ENCODE measurements at regions not wholly inside any gene's neighbourhood (a gene's known extent, or its start where the extent isn't known, plus 50 kb on each side); places are given as distances from the start of the nearest gene placed in this dataset.

GRCh38 chr7:156082048-156083040 lies 270.1 kb upstream of the SHH start:
- DNase-seq (ENCODE audit: low read depth, low spot score) = no peak
- in situ Hi-C loops (cut with HindIII; ENCODE audit: low pct_unique_long_range_greater_than_20kb, low sequenced_read_pairs) = no loop called here

GRCh38 chr7:156080596-156080995 lies 268.3 kb upstream of the SHH start:
- in situ Hi-C loops (cut with HindIII; ENCODE audit: low pct_unique_long_range_greater_than_20kb, low sequenced_read_pairs) = no loop called here
- no peak for DNase-seq (ENCODE audit: low read depth, low spot score)

GRCh38 chr7:156080046-156080445 lies 267.8 kb upstream of the SHH start:
- in situ Hi-C loops (cut with HindIII; ENCODE audit: low pct_unique_long_range_greater_than_20kb, low sequenced_read_pairs) = no loop called here
- DNase-seq (ENCODE audit: low read depth, low spot score) = no peak

GRCh38 chr7:156079156-156079555 lies 266.9 kb upstream of the SHH start:
- no peak for DNase-seq (ENCODE audit: low read depth, low spot score)
- in situ Hi-C loops (cut with HindIII; ENCODE audit: low pct_unique_long_range_greater_than_20kb, low sequenced_read_pairs) = no loop called here

GRCh38 chr7:156074982-156075615 lies 262.8 kb upstream of the SHH start:
- peak; percentile 17 for DNase-seq (ENCODE audit: low read depth, low spot score)
- in situ Hi-C loops (cut with HindIII; ENCODE audit: low pct_unique_long_range_greater_than_20kb, low sequenced_read_pairs) = no loop called here

GRCh38 chr7:156074084-156074483 lies 261.8 kb upstream of the SHH start:
- DNase-seq (ENCODE audit: low read depth, low spot score) = no peak
- in situ Hi-C loops (cut with HindIII; ENCODE audit: low pct_unique_long_range_greater_than_20kb, low sequenced_read_pairs) = no loop called here

GRCh38 chr7:156073366-156074052 lies 261.2 kb upstream of the SHH start:
- no peak for DNase-seq (ENCODE audit: low read depth, low spot score)
- in situ Hi-C loops (cut with HindIII; ENCODE audit: low pct_unique_long_range_greater_than_20kb, low sequenced_read_pairs) = no loop called here

GRCh38 chr7:156071612-156072011 lies 259.3 kb upstream of the SHH start:
- DNase-seq (ENCODE audit: low read depth, low spot score) = no peak
- in situ Hi-C loops (cut with HindIII; ENCODE audit: low pct_unique_long_range_greater_than_20kb, low sequenced_read_pairs) = no loop called here

- in situ Hi-C loops (cut with HindIII; ENCODE audit: low pct_unique_long_range_greater_than_20kb, low sequenced_read_pairs) = no loop called here
- DNase-seq (ENCODE audit: low read depth, low spot score) = no peak
Observed at GRCh38 chr7:156069891-156070290, 257.6 kb upstream of the SHH start.

GRCh38 chr7:156067156-156067555 lies 254.9 kb upstream of the SHH start:
- in situ Hi-C loops (cut with HindIII; ENCODE audit: low pct_unique_long_range_greater_than_20kb, low sequenced_read_pairs) = no loop called here
- no peak for DNase-seq (ENCODE audit: low read depth, low spot score)

- no peak for DNase-seq (ENCODE audit: low read depth, low spot score)
Observed at GRCh38 chr7:156065400-156065799, 253.1 kb upstream of the SHH start.

GRCh38 chr7:156064971-156065386 lies 252.7 kb upstream of the SHH start:
- in situ Hi-C loops (cut with HindIII; ENCODE audit: low pct_unique_long_range_greater_than_20kb, low sequenced_read_pairs) = no loop called here
- DNase-seq (ENCODE audit: low read depth, low spot score) = no peak

More at GRCh38 chr7:156065400-156065799, 253.1 kb upstream of the SHH start:
- in situ Hi-C loops (cut with HindIII; ENCODE audit: low pct_unique_long_range_greater_than_20kb, low sequenced_read_pairs) = no loop called here

- in situ Hi-C loops (cut with HindIII; ENCODE audit: low pct_unique_long_range_greater_than_20kb, low sequenced_read_pairs) = no loop called here
- no peak for DNase-seq (ENCODE audit: low read depth, low spot score)
Observed at GRCh38 chr7:156063241-156063810, 251.1 kb upstream of the SHH start.

- DNase-seq (ENCODE audit: low read depth, low spot score) = no peak
- in situ Hi-C loops (cut with HindIII; ENCODE audit: low pct_unique_long_range_greater_than_20kb, low sequenced_read_pairs) = no loop called here
Observed at GRCh38 chr7:156062286-156062685, 250.0 kb upstream of the SHH start.

- DNase-seq (ENCODE audit: low read depth, low spot score) = no peak
- in situ Hi-C loops (cut with HindIII; ENCODE audit: low pct_unique_long_range_greater_than_20kb, low sequenced_read_pairs) = no loop called here
Observed at GRCh38 chr7:156061689-156062255, 249.5 kb upstream of the SHH start.

GRCh38 chr7:156060925-156061324 lies 248.7 kb upstream of the SHH start:
- no peak for DNase-seq (ENCODE audit: low read depth, low spot score)
- in situ Hi-C loops (cut with HindIII; ENCODE audit: low pct_unique_long_range_greater_than_20kb, low sequenced_read_pairs) = no loop called here

GRCh38 chr7:156059369-156059768 lies 247.1 kb upstream of the SHH start:
- DNase-seq (ENCODE audit: low read depth, low spot score) = no peak
- in situ Hi-C loops (cut with HindIII; ENCODE audit: low pct_unique_long_range_greater_than_20kb, low sequenced_read_pairs) = no loop called here

- DNase-seq (ENCODE audit: low read depth, low spot score) = peak; percentile 30
- in situ Hi-C loops (cut with HindIII; ENCODE audit: low pct_unique_long_range_greater_than_20kb, low sequenced_read_pairs) = no loop called here
Observed at GRCh38 chr7:156058248-156058647, 246.0 kb upstream of the SHH start.
